ENCODE measurements at regions not wholly inside any gene's neighbourhood (a gene's known extent, or its start where the extent isn't known, plus 50 kb on each side); places are given as distances from the start of the nearest gene placed in this dataset.
"Not testable (repeated sequence)": the region's sequence is repeated elsewhere in the genome, so short reads cannot be mapped to it uniquely, and the experiment has no call there.

DNA sequence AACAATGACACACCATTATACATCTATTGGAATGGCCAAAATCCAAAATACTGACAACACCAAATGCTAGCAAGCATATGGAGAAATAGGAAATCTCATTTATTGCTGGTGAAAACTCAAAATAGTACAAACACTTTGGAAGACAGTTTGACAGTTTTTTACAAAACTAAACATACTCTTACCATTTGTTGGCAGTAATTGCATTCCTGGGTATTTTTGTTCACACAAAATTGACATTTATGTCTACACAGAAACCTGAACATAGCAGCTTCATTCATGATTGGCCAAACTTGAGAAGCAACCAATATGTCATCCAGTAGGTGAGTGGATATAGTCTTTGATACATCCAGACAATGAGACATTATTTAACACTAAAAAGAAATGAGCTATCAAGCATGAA lies 489.9 kb downstream of the PLOD2 start:
- no peak for DNase-seq

DNA sequence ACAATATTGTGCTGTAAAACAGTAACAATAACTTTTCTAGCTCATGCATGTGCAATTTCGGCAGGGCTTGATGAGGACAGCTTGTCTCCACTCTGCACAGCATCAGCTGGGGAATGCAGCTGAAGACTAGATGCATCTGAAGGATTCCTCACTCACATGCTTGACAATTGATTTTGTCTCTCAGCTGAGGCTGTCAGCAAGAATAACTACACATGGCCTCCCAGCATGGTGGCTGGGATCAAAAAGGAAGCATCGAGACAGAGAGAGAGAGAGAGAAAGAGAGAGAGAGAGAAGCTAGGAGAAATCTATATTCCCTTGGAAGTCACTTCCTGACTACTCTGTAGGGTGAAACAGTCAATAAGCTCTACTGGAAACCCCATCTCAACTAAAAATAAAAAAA lies 487.1 kb downstream of the PLOD2 start:
- DNase-seq = no peak

DNA sequence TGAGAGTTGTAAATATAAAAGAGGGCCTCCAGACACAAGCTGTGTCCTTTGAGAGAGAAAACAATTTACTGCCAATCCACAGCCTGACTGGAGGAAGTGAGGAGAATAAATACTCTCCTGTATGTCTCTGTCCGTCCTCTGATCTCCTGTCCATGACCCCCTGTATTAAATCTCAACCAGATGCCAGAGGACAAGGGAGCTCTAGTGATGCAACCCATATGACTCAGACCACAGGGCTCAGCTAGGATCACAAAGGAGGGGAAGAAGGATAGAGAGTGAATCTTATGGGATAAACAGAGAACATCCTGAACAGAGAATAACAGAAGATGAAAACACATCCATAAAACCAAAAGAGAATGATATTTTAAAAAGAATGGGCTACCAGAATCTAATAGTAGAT lies 482.6 kb downstream of the PLOD2 start:
- no peak for DNase-seq

DNA sequence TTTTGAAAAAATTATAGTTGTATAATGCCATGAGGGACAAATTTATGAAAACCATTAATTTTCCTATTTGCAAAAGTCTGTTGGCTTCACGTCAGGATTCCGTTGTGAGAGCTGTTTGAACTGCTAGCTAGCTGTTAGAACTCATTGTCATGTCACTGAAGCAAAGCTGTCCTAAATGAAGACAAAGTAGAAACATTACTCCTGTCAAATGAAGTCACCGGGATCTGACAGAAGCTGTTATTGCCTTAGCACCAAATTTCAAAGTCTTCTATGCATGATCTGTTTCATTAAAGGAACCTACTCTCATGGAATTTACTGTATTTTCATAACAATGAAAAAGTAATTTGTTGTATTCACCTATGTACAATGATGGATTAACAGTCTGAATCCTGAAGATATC lies 479.8 kb downstream of the PLOD2 start:
- DNase-seq = no peak

DNA sequence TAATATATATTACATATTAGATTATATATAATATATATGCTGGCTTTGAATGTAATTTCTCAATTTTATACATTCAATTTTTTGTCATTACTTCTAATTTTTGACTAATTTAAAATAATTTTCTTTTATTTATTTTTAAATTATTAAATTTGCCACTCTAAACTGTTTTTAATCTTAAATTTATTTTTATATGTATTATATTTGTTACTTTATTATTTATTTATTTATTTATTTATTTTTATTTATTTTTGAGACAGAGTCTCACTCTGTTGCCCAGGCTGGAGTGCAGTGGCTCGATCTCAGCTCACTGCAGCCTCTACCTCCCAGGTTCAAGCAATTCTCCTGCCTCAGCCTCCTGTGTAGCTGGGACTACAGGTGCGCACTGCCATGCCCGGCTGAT lies 473.0 kb downstream of the PLOD2 start:
- DNase-seq = not testable (repeated sequence)

DNA sequence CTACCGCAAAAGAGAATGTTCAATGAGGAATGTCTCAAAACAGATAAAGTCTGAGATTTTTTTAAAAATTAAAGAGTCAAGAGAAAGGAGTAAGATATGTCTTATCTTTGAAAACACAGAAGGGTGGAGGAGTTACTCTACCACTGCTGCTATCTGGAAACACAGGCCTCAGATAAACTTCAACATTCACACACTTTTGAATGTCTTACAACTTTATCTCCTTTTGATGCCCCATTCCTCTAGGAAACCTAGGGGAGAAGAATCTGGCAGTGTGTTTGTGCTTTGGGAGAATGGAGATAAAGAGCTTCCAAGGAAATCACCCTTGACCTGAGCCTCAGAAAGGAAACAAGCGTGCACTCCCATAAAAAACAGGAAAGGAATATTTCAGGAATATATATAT lies 468.2 kb downstream of the PLOD2 start:
- DNase-seq = no peak

DNA sequence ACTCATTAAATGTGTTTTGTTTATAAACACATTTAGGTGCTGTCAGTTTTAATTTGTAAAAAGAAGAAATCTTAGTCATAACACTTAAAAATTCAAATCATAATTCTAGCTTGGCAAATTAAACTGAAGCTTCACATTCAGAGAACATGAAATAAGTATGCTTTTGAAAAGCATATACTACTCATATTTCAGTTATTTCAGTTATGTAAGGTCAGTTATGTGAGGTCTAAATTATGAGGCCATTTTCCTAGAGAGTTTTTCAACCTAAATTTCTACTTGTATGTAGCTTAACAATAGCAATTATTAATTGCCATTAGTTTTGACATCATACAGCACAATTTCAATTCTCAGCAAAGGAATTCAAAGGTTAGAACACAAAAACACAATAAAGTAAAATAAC lies 465.0 kb downstream of the PLOD2 start:
- DNase-seq = no peak

DNA sequence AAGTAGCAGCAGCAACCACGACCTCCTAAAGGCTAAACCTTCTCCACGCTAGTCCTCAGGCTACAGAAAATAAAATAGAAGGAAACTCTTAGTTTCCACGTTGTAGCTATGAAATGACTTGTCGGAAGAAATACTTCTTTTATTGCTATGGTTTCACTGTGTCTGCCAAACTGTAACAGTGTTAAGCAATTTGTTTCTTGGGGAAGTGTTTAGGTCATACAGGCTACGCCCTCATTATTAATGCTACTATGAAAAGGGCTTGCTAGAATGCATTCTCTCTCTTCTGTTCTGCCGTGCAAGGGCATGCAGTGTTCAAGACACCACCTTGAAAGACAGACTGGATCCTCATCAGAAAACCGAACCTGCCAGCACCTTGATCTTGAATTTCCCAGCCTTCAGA lies 462.7 kb downstream of the PLOD2 start:
- no peak for DNase-seq

DNA sequence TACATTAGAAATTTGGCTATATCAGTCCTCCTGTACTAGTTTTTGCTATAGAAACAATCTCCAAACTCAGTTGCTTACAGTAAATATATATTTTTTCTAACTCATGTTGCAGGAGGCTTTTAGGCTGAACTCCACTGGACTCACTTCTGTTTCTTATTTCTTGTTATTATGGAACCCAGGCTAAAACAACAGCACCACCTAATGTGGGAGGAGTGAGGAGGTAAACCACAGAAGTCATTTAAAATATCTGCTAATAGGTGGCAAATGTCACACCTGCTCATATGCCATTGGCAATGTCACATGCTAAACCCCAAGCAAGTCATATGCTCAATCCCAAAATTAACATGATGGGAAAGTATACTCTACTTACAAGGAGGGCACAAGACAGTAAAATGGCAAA lies 462.2 kb downstream of the PLOD2 start:
- DNase-seq = no peak

DNA sequence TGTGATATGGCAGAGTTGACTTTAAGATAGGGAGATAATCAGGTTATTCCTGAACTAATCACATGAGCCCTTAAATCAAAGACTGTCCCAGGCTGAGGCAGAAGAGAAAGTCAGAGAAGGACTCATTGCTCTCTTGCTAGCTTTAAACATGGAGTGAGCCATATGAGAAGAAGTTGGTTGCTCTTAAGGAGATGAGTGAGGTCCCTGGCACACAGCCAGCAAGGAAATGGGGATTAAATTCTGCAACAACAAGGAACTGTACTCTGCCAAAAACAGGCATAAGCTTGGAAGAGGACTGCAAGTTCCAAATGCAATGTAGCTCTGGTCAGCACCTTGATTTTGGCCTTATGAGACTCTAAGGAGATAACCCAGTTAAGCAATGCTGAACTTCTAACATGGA lies 457.0 kb downstream of the PLOD2 start:
- no peak for DNase-seq

DNA sequence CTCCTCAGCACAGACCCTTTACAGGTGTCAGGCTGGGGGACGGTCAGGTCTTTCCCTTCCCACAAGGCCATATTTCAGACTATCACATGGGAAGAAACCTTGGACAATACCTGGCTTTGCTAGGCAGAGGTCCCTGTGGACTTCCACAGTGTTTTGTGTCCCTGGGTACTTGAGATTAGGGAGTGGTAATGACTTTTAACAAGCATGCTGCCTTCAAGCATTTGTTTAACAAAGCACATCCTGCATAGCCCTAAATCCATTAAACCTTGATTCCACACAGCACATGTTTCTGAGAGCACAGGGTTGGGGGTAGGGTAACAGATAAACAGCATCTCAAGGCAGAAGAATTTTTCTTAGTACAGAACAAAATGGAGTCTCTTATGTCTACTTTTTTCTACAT lies 451.2 kb downstream of the PLOD2 start:
- not testable (repeated sequence) for DNase-seq

DNA sequence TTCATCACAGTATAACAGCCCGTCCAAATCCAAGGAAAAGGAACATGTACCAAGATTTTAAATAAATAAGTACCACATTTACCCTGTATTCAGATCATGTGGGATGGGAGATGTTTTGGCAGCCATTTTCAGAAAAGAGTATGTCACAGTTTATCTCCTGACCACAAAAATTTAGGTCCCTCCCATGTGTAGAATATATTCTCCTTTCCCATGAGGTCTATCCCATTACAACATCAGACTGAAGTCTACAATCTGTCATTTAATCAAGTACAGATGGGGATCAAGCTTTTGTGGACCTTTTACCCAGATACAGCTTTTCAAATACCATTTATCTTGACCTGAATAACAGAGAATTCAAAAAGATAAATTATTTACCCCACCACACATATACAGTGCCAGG lies 444.5 kb downstream of the PLOD2 start:
- no peak for DNase-seq

DNA sequence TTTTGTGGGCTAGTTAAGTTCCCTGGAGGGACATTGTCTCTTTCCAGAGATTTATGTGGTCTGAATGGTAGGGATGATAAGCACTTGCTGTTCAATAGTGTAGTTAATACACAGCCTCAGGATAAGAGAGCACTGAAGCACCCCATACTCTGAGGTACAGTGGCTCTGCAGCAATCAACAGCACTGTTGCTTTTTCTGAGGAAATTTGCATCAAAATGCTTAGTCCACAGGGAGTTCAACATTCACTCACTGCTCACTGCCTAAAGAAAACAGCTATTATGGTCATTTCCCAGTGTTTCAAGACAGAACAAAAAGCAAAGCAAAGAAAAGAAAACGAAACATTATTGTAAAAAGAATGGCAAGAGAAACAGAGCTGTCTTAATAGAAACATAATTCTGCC lies 441.9 kb downstream of the PLOD2 start:
- DNase-seq = no peak

DNA sequence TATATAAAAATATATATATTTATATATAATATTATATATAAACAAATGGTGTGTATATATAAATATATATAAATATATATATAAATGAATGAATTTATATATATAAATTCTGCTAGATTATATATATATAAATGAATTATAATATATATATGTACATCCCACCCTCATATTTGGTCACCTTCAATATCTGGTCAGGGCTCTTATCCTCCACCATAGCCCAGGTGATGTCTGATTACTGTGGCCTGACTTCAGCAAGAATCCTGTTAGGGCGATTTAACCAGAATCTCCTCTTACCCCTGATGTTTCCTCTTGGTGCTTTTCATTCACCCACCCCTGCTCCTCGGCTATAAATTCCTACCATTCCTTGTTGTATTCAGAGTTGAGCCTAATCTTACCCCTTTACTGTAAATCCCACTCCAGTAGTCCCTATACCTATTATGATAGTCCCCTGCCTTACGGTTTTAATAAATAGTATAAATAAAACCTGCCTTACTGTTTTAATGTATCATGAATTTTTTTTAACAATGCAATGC lies 439.6 kb downstream of the PLOD2 start:
- DNase-seq = no peak

DNA sequence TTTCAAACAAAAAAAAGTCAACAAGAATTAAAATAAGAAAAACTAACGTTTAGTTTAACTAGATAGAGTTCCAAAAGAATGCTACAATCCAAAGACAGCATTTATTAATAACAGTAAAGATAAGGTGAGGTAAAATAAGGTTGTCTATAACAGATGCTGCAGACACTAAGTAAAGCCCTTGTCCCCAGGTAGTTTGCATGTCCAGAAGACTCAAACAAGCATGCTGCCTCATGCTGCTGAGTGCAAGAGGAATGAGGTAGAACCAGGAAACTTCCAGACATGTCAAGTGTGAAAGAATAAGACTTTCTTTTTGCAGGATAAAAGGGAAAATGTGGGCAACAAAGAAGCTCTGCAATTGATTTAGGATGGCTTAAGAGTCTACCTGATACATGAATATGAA lies 439.2 kb downstream of the PLOD2 start:
- no peak for DNase-seq

DNA sequence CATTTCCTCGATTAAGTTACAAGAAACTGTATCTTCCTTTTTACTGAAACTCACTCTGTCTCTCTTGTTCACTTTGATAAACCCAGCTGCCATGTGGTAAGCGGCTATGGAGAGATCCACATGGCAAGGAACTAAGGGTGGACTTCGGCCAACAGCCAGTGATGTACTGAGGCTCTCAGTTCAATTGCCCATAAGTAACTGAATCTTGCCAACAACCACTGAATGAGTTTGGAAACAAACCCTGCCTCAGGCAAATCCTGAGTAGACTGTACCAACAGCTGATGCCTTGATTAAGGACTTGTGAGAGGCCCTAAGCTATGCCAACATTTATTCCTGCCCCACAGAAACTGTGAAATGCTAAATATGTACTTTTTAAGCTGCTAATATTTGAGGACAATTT lies 433.5 kb downstream of the PLOD2 start:
- DNase-seq = no peak

DNA sequence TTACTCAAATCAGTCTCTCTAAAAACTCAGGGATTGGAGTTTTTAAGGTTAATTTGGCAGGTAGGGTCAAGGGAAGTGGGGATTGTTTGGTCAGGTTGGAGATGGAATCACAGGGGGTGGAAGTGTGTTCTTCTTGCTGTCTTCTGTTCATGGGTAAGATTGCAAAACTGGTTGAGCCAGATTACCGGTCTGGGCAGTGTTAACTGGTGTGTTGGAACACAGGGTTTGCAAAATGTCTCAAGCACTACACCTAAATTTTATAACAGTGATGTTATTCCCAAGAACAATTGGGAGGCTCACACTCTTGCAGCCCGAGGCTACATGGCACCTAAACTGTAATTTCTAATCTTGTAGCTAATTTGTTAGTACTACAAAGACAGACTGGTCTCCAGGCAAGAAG lies 425.4 kb downstream of the PLOD2 start:
- no peak for DNase-seq

DNA sequence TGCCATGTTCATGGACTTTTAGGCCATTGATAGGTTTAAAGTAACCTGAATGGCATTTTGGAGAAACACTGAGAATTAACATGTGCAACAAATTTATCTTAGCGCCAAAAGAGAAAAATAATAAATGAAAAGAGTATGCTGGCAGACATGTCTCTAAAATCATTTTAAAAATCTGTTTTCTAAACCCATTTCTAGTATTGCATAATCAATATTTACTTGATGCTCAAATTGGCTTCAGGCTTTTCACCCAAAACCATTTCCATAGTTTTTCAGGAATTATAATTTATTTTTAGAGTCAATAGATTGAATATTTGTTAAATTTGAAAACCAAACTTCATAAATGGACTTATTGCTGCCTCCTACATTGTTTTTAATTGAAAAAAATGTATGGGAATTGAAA lies 423.0 kb downstream of the PLOD2 start:
- DNase-seq = no peak

DNA sequence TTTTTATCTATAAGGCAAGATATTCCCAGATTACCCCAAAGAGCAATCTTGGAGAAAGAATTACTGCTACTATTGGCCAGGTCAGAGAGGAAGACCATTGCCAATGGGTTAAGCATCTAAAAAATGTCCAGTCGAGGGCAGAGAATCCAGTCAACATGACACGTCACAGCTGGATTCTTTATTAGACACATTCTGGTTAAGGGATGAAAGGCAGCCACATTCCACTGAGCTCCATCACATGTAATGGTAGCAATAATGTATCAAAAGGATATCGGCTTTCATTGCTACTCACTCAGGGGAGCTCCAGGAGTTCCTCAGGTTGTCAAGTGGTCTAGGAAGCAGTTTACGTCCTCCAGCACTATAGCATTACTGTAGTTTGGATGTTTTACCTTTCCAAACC lies 421.1 kb downstream of the PLOD2 start:
- DNase-seq = no peak

DNA sequence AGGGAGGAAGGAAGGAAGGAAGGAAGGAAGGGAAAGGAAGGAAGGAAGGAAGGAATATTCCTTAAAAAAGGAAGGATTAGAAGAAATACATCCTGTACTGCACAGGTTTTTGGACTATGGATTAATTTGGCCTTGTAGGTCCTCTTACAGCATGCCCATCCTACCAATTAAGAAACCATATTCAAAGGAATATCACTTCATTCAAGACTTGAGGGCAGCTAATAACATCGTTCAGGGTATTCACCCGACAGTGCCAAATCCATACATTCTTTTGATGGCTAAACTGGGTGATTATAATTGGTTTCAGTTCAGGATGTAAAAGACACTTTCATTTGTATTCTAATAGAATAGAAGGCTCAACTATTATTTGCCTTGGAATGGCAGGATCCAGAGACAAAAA lies 410.3 kb downstream of the PLOD2 start:
- no peak for DNase-seq

DNA sequence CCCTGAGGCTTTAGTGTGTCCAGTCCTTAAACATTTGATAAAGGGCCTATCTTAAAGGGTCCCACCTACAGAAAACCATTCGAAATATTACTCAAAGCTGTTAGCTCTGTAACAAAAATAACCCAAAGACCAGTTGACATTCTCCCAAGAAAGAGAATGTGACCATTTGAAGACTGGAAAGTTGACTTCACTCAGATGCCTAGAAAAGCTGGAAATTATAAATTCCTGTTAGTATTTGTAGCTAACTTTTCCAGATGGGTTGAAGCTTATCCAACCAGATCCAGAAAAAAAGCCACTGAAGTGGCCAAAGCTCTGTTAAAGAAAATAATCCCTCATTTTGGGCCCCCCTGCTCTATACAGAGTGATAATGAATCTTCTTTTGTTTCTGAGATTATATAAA lies 408.4 kb downstream of the PLOD2 start:
- no peak for DNase-seq

DNA sequence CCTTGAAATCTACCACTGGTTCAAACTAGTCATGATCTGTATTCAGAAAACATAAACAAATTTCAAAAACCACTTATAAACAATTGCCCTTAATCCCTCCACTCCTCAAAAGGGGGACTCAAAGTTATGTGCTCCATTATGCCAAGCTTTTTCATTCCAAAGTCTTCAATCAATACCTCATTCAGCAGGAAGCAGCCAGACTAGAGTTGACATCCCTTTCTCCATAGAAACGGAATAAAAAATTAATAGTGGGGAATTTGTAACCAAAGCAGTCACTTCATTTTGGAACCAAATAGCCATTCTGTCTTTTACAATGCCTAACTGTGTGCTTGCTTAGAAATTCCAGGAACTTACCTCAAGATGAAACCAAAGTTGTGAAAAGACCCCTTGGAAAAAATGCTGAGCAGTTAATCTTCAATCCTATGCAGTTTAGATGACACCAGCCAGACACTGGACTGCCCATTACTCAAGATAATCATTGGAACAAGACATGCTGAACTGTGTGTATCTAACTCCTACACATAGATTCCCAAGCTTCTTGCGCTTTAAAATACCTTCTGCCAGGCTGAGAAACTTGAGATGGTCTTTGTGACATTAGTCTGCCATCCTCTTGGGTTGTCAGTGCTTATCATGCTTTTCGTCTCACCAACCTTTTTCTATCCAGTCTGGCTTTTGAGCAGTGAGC lies 406.2 kb downstream of the PLOD2 start:
- DNase-seq = no peak

DNA sequence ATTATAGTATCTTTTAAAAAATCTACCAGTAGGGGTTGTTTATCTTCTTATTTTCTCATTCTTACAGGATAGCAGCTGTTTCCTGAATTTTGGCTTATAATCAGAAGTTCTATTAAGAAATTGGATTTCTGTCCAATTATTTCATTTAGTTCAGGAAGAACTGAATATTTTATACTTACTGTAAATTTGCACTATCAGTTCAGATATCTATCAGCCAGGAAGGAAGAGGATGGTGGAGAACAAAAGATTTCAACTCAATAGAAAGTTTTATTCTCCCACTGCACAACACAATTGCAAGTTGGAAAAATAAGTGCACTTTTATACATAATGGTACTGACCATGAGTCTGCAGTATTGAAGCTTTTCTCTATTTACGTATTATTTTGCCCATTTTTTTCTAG lies 400.9 kb downstream of the PLOD2 start:
- DNase-seq = no peak

DNA sequence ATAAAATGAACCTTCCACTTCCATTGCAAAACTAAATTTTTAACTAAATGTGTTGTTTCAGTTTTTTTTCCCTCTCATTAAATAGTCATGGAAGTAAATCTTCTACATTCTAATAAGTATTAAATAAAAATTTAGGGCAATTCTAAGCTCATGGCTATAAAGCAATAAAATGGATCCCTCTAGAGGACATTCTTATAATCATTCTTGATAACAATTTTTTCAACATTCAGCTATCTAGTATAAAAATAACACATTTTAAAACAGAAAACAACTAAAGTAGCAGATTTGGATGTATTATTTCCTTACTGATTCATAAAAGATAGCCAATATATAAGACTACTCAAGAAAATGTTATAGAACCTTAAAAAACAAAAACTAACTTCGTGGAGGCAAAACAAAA lies 393.1 kb downstream of the PLOD2 start:
- no peak for DNase-seq

DNA sequence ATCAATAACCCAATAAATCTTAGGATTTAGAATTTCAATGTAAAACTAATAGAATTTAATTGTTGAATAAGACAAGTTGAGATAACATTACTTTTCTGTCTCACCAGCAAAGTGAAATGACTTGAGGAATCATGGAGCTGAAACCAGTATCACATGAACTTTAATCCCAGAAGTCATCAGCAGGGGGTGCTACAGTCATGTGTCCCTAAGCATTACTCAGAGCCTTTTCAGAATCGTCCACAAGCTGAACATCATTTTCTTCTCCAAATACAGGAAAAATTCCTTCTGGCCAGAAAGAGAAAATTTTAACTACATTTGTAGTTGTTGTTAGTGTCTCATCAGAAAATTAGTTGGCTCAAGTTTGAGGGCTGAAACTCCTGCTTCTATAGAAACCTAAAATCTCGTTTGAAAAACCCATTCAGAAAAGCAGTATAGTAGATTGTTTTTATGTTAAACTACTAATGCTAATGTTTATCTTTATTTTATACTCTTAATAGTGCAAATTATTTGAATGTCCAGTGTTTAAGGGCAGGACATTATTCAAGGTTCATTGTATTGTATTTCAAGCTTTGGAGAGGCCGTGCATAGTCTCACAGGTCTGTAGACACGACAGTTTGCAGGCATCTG lies 384.1 kb downstream of the PLOD2 start:
- DNase-seq = peak; percentile 31
